Colonic mucosa (tissue), 4 donors: ENCODE measurements at regions not wholly inside any gene's neighbourhood (a gene's known extent, or its start where the extent isn't known, plus 50 kb on each side); places are given as distances from the start of the nearest gene placed in this dataset.

Experiments used
- DNase-seq: peaks from one replicate; pipeline ENCODE4 v3.0.0-alpha.2; 2020
- H3K27ac ChIP-seq: fragments of 200-600 bp; one replicate; pipeline ENCODE4 v1.8.0; 2021
- H3K27me3 ChIP-seq: fragments of 200-600 bp; one replicate; pipeline ENCODE4 v1.8.0; 2021
- H3K36me3 ChIP-seq: fragments of 200-600 bp; one replicate; pipeline ENCODE4 v1.8.0; 2021
- H3K4me1 ChIP-seq: fragments of 200-600 bp; one replicate; pipeline ENCODE4 v1.8.0; 2021; ENCODE audit warnings: mild to moderate bottlenecking
- H3K4me3 ChIP-seq: fragments of 200-600 bp; one replicate; pipeline ENCODE4 v1.8.0; 2021
- H3K9ac ChIP-seq, 2 donors: one replicate each; pipeline ENCODE4 v1.7.0; 2013; ENCODE audit warnings: control low read depth in 2 of 2, low read depth in 2 of 2, low read length in 2 of 2
- H3K9me3 ChIP-seq: fragments of 200-600 bp; one replicate; pipeline ENCODE4 v1.8.0; 2021
- intact Hi-C: fragments of 100-400 bp; cut with DNase I; formaldehyde crosslinking; loops from one replicate; pipeline ENCODE4 v1.14.1; 2022
- TF ChIP-seq, protein P1 (sequence below): fragments of 200-600 bp; IDR thresholded peaks from one replicate; pipeline ENCODE4 v1.8.0; 2022; ENCODE audit warnings: antibody characterized with exemption, mild to moderate bottlenecking
- donor health status: healthy.
- donor health status: DM: no; HTN: no; CAD: no.
- donor health status: DM: no; HTN: no; CAD: no.

DNA sequence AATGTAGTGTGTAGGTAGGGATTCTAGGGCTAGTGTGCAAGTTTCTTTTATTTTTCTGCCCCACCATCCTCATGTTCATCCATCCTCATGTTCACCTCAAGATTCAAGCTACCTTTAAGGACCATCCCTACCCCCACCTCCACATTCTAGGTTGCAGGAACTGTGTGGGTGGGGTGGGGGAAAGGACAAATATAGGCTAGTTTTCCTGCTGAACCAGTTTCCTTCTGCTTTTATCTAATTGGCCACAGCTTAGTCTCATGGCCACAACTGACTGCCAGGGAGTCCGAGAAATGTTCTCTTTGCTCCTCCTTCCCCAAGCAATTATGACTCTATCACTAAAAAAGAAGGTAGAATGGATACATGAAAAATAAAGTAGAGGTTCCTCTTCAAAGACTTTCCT lies 179.0 kb upstream of the LARGE1 start:
- DNase-seq = peak; percentile 20
- intact Hi-C loops = no loop called here
- H3K27ac ChIP-seq = no peak overlapping the region

GRCh38 chr22:34102633-34103032 lies 182.4 kb upstream of the LARGE1 start:
- H3K4me1 ChIP-seq = no peaks in the 10 kb centered on the region
- DNase-seq = no peak
- intact Hi-C loops = loop anchor here (10.0 kb wide), 2 partner anchors 578 to 798 kb away; no protein-coding TSS in a partner anchor

More for the DNA sequence above, 179.0 kb upstream of the LARGE1 start:
- no peaks in the 10 kb centered on the region for H3K27me3 ChIP-seq
- H3K36me3 ChIP-seq = no peaks in the 10 kb centered on the region
- no peaks in the 10 kb centered on the region for H3K9me3 ChIP-seq
- no peak overlapping the region for H3K9ac ChIP-seq
- TF ChIP-seq, protein P1, sequence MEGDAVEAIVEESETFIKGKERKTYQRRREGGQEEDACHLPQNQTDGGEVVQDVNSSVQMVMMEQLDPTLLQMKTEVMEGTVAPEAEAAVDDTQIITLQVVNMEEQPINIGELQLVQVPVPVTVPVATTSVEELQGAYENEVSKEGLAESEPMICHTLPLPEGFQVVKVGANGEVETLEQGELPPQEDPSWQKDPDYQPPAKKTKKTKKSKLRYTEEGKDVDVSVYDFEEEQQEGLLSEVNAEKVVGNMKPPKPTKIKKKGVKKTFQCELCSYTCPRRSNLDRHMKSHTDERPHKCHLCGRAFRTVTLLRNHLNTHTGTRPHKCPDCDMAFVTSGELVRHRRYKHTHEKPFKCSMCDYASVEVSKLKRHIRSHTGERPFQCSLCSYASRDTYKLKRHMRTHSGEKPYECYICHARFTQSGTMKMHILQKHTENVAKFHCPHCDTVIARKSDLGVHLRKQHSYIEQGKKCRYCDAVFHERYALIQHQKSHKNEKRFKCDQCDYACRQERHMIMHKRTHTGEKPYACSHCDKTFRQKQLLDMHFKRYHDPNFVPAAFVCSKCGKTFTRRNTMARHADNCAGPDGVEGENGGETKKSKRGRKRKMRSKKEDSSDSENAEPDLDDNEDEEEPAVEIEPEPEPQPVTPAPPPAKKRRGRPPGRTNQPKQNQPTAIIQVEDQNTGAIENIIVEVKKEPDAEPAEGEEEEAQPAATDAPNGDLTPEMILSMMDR = no peak
- H3K4me3 ChIP-seq = no peak overlapping the region
- no peaks in the 10 kb centered on the region for H3K4me1 ChIP-seq

GRCh38 chr22:34105461-34106062 lies 185.3 kb upstream of the LARGE1 start:
- Histone ChIP-seq H3K36me3 (no peaks in the 10 kb centered on the region), H3K27ac (no peak overlapping the region), H3K9ac (no peak overlapping the region), H3K9me3 (no peaks in the 10 kb centered on the region), H3K27me3 (no peaks in the 10 kb centered on the region), H3K4me1 (no peaks in the 10 kb centered on the region), H3K4me3 (no peak overlapping the region)
- intact Hi-C loops = loop anchor here (5.0 to 10.0 kb wide), 3 partner anchors 178 to 801 kb away; no protein-coding TSS in a partner anchor
- DNase-seq = peak; percentile 73
- TF ChIP-seq, protein P1 = peak; percentile 47

More at GRCh38 chr22:34102633-34103032, 182.4 kb upstream of the LARGE1 start:
- TF ChIP-seq, protein P1 = no peak
- H3K9me3 ChIP-seq = no peaks in the 10 kb centered on the region
- no peaks in the 10 kb centered on the region for H3K27me3 ChIP-seq
- no peaks in the 10 kb centered on the region for H3K36me3 ChIP-seq
- no peak overlapping the region for H3K9ac ChIP-seq
- no peak overlapping the region for H3K4me3 ChIP-seq
- H3K27ac ChIP-seq = no peak overlapping the region

DNA sequence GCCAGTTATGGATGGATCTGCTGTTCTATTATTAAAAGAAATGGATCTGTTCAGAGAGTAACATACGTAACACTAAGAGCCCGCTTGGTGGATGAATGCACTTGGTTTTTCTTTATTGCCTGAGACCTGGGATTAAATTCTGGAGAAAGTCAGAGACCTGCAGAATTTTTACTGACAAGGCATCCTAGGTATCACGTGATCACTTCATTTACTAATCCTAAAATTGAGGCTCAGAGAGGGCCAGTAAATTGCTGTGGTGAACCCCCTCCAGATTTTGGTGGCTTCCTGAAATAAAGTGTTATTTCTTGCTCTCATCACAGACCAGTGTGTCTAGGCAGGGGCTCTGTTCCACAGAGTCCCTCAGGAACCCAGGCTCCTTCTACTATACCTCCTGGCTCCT lies 187.9 kb upstream of the LARGE1 start:
- TF ChIP-seq, protein P1 = no peak
- Histone ChIP-seq H3K4me1 (no peaks in the 10 kb centered on the region), H3K4me3 (no peak overlapping the region), H3K36me3 (no peaks in the 10 kb centered on the region), H3K9me3 (no peaks in the 10 kb centered on the region), H3K27me3 (no peaks in the 10 kb centered on the region), H3K27ac (no peak overlapping the region), H3K9ac (no peak overlapping the region)
- no peak for DNase-seq
- intact Hi-C loops = loop anchor here (5.0 to 10.0 kb wide), 3 partner anchors 181 to 803 kb away; no protein-coding TSS in a partner anchor

DNA sequence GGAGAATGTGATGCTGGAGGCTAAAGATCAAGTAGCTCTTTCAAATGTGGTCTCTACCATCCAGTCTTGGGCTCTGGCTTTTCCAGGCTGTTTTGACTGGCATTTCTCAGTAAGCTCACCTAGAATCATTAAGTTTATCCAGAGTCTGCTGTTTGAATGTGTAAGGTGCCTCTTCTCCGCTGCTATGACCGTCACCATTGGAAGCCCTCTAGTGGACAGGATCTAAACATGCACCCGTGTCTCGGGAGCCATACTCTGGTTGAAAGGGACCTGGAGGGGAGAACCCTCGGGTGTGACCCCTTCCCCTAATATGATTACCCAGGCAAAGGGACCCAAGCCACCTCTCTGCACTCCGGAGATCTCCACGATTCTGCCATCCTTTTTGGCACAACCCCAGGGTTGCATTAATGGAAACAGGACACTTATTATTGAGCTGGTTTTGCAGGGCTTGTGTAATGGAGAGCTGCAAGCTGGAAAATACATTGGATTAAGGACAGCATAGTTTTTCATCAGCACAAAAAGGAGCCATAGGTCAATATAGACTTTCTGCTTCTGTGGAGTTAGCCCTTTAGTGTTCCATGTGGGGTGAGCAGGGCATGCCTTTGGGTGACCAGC lies 191.0 kb upstream of the LARGE1 start:
- Histone ChIP-seq H3K27ac (no peak overlapping the region), H3K27me3 (no peaks in the 10 kb centered on the region), H3K9ac (no peak overlapping the region), H3K4me1 (no peaks in the 10 kb centered on the region), H3K36me3 (no peaks in the 10 kb centered on the region), H3K9me3 (no peaks in the 10 kb centered on the region), H3K4me3 (no peak overlapping the region)
- intact Hi-C loops = no loop called here
- TF ChIP-seq, protein P1 = peak; percentile 60
- peak; percentile 32 for DNase-seq
